Urinary bladder (tissue), 3 donors: ENCODE measurements at regions not wholly inside any gene's neighbourhood (a gene's known extent, or its start where the extent isn't known, plus 50 kb on each side); places are given as distances from the start of the nearest gene placed in this dataset.
"Not testable (repeated sequence)": the region's sequence is repeated elsewhere in the genome, so short reads cannot be mapped to it uniquely, and the experiment has no call there.

Source experiments
- DNase-seq: peaks from one replicate; pipeline ENCODE4 v3.0.0-alpha.2; 2015; ENCODE audit errors: extremely low spot score
- H3K27ac ChIP-seq: one replicate; pipeline ENCODE4 v1.5.1; 2013; ENCODE audit warnings: low read depth, mild to moderate bottlenecking, moderate library complexity
- H3K36me3 ChIP-seq: one replicate; pipeline ENCODE4 v1.6.1; 2013; ENCODE audit warnings: mild to moderate bottlenecking, moderate library complexity; ENCODE audit not compliant: insufficient read depth
- H3K4me1 ChIP-seq: one replicate; pipeline ENCODE4 v1.6.1; 2013; ENCODE audit warnings: mild to moderate bottlenecking, moderate library complexity; ENCODE audit not compliant: insufficient read depth
- H3K4me3 ChIP-seq: one replicate; pipeline ENCODE4 v1.5.1; 2013; ENCODE audit warnings: low read depth, low read length
- WGBS: extraction: QIAGEN DNeasy Blood & Tissue Kit; methylation state at CpG from one replicate; pipeline ENCODE4 v1.1.7; 2013; 5-methylcytosine and 5-hydroxymethylcytosine counted together
- donor health status: healthy with polysubstance abuse.
- donor health status: healthy.

- no peak overlapping the region for H3K27ac ChIP-seq
- no peak for DNase-seq
- no peaks in the 10 kb centered on the region for H3K4me1 ChIP-seq
- H3K4me3 ChIP-seq = no peak overlapping the region
- no peaks in the 10 kb centered on the region for H3K36me3 ChIP-seq
- 64% methylated on average over 2 of the region's 2 CpGs for WGBS
Measured at GRCh38 chr4:64698171-64698570, 288.9 kb upstream of the TECRL start.

DNA sequence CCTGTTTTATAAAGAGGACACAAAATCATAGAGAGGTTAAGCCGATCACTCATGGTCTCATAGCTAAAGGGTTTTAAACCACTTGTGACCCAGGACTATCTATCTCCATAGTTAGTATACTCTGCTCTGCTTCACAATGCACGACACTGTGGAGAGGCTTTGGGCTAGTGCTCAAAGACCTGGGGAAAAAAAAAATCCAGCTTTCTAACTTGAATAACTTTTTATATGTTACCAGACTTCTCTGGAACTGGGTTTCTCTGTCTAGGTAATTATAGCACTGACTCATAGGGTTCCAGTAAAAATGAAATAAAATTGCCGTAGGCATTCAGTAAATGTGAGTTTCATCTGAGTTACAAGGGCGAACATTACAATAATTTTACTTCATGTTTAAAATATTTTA is 273.7 kb upstream of the TECRL start:
- H3K36me3 ChIP-seq = no peaks in the 10 kb centered on the region
- H3K27ac ChIP-seq = no peak overlapping the region
- 86% methylated on average over 4 of the region's 4 CpGs for WGBS
- H3K4me1 ChIP-seq = no peaks in the 10 kb centered on the region
- H3K4me3 ChIP-seq = no peak overlapping the region
- no peak for DNase-seq

DNA sequence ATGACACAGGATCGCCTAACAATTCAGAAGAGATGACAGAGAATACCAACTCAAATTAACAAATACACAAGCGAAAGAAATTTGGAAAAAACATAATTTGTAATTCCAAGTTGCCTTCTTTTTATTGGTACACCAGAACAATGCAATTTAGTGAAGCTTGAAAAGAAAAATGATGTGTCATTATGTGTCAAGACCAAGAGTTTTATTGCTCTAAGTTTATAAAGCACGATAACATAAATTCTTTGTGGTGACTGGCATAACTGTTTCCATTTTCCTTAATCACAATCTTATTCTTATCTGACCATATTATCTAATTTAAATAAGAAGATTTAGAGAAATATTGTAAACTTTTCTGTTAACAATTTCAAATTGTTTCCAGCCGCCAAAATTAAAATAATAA is 273.2 kb upstream of the TECRL start:
- H3K4me1 ChIP-seq = no peaks in the 10 kb centered on the region
- H3K36me3 ChIP-seq = no peaks in the 10 kb centered on the region
- 84% methylated on average over 4 of the region's 4 CpGs for WGBS
- H3K27ac ChIP-seq = no peak overlapping the region
- no peak for DNase-seq
- H3K4me3 ChIP-seq = no peak overlapping the region

- H3K4me3 ChIP-seq, H3K4me1 ChIP-seq, H3K27ac ChIP-seq, H3K36me3 ChIP-seq, DNase-seq: not testable (repeated sequence)
- 68% methylated on average over 2 of the region's 2 CpGs for WGBS
Measured at GRCh38 chr4:64673121-64673520, 263.9 kb upstream of the TECRL start.

- H3K27ac ChIP-seq = no peak overlapping the region
- no peaks in the 10 kb centered on the region for H3K36me3 ChIP-seq
- no peak for DNase-seq
- no peak overlapping the region for H3K4me3 ChIP-seq
- WGBS = 83% methylated on average over 6 of the region's 6 CpGs
- H3K4me1 ChIP-seq = no peaks in the 10 kb centered on the region
Measured at GRCh38 chr4:64670647-64671046, 261.4 kb upstream of the TECRL start.

DNA sequence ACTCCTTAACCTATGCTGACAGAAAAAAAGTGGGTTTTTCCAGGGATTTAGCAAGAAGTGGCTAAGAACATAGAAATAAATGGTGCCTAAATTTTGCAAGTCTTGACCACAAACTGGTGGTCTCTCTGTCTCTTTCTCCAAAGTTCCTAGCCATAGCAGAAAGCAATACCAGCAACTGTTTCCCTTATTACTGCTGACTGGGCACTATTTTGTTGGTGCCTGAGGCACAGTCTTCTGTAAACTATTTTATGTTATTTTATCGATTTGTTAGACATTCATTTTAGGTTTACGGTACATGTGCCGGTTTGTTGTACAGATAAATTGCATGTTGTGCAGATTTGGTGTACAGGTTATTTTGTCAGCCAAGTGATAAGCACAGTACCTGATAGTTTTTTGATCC is 234.6 kb upstream of the TECRL start:
- Histone ChIP-seq H3K27ac (no peak overlapping the region), H3K36me3 (no peaks in the 10 kb centered on the region), H3K4me3 (no peak overlapping the region), H3K4me1 (no peaks in the 10 kb centered on the region)
- DNase-seq = no peak
- 91% methylated on average over 3 of the region's 3 CpGs for WGBS

DNA sequence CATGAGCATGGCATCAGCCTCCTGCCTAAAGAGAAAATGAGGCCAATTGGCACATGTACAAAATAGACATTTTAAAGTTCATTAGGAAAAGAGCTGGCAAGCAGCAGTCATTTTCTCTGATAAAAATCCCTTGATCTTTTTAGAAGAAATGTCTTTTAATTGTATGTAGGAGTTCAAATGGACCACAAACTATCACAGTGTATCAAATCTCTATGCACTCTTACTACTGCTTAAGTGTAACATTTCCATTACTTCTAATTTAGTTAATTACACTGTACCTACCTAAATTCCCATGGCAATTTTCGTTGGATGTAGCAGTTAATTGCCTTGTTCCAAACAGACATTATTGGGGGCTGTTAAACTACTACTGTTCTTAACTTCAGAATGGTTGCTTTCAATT is 233.7 kb upstream of the TECRL start:
- 22% methylated on average over 1 of the region's 1 CpG for WGBS

DNA sequence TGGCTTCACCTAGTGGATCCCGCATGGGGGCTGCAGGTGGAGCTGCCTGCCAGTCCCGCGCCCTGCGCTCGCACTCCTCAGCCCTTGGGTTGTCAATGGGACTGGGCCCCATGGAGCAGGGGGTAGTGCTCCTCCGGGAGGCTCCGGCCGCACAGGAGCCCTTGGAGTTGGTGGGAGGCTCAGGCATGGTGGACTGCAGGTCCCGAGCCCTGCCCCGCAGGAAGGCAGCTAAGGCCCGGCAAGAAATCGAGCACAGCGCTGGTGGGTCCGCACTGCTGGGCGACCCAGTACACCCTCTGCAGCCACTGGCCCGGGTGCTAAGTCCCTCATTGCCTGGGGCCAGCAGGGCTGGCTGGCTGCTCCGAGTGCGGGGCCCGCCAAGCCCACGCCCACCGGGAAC is 231.2 kb upstream of the TECRL start:
- not testable (repeated sequence) for H3K4me3 ChIP-seq, H3K36me3 ChIP-seq, H3K4me1 ChIP-seq, DNase-seq, H3K27ac ChIP-seq
- 96% methylated on average over 21 of the region's 21 CpGs for WGBS

More for the DNA sequence above, 233.7 kb upstream of the TECRL start:
- Histone ChIP-seq H3K4me3 (no peak overlapping the region), H3K4me1 (no peaks in the 10 kb centered on the region), H3K27ac (no peak overlapping the region), H3K36me3 (no peaks in the 10 kb centered on the region)
- no peak for DNase-seq

GRCh38 chr4:64625438-64625837 is 216.2 kb upstream of the TECRL start:
- Histone ChIP-seq H3K27ac (no peak overlapping the region), H3K36me3 (no peaks in the 10 kb centered on the region), H3K4me1 (no peaks in the 10 kb centered on the region), H3K4me3 (no peak overlapping the region)
- 75% methylated on average over 3 of the region's 3 CpGs for WGBS
- no peak for DNase-seq

GRCh38 chr4:64617800-64618199 is 208.6 kb upstream of the TECRL start:
- DNase-seq = no peak
- Histone ChIP-seq H3K36me3 (no peaks in the 10 kb centered on the region), H3K4me1 (no peaks in the 10 kb centered on the region), H3K27ac (no peak overlapping the region), H3K4me3 (no peak overlapping the region)
- WGBS = 24% methylated on average over 3 of the region's 3 CpGs

GRCh38 chr4:64614276-64614675 is 205.0 kb upstream of the TECRL start:
- DNase-seq = no peak
- H3K4me1 ChIP-seq = no peaks in the 10 kb centered on the region
- no peak overlapping the region for H3K27ac ChIP-seq
- 79% methylated on average over 4 of the region's 4 CpGs for WGBS
- no peaks in the 10 kb centered on the region for H3K36me3 ChIP-seq
- H3K4me3 ChIP-seq = no peak overlapping the region

DNA sequence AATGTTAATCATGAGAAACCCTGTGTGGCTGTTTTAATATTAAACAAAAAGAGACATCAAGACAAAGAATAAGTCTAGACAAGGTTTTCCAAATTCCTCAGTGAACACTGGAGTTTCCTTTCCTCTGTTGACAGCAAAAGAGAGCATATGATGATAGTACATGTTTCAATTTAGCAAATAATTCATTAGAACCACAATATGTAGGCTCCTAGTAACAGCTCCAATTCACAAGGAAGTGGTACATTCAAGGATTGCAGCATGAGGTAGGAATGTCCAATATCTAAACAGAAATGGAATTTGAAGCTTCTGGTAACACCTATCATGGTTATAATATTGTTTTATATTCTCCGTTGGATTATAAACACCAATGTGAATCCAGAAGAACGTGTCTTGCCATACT is 203.8 kb upstream of the TECRL start:
- H3K27ac ChIP-seq = no peak overlapping the region
- no peak overlapping the region for H3K4me3 ChIP-seq
- DNase-seq = no peak
- no peaks in the 10 kb centered on the region for H3K36me3 ChIP-seq
- WGBS = 64% methylated on average over 2 of the region's 2 CpGs
- no peaks in the 10 kb centered on the region for H3K4me1 ChIP-seq

GRCh38 chr4:64598066-64598465 is 188.8 kb upstream of the TECRL start:
- Histone ChIP-seq H3K4me1 (no peaks in the 10 kb centered on the region), H3K36me3 (no peaks in the 10 kb centered on the region), H3K27ac (no peak overlapping the region), H3K4me3 (no peak overlapping the region)
- 64% methylated on average over 1 of the region's 1 CpG for WGBS
- DNase-seq = no peak

DNA sequence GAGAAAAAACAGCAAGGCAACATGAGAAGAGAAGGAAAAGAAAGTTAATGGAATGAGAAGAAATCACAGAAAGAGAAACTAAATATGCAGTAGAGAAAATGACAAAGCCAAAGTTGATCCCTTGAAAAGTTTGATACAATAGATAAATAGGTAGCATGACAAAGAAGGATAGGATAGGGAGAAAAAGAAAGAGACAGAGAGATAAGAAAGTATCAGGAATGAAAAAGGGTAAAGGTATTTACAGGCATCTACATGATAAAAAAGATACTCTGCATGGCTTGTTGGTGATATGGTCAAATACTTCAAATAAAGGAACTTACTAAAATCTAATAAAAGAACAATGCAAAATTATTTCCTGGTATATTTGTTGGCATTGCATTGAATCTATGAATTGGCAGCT is 185.5 kb upstream of the TECRL start:
- Histone ChIP-seq H3K36me3 (no peaks in the 10 kb centered on the region), H3K4me1 (no peaks in the 10 kb centered on the region), H3K27ac (no peak overlapping the region), H3K4me3 (no peak overlapping the region)
- DNase-seq = no peak

GRCh38 chr4:64588507-64588906 is 179.3 kb upstream of the TECRL start:
- 89% methylated on average over 5 of the region's 5 CpGs for WGBS
- H3K4me1 ChIP-seq = no peaks in the 10 kb centered on the region
- no peak overlapping the region for H3K27ac ChIP-seq
- H3K4me3 ChIP-seq = no peak overlapping the region
- H3K36me3 ChIP-seq = no peaks in the 10 kb centered on the region
- DNase-seq = no peak
